HepG2 (cell line): ENCODE measurements at regions not wholly inside any gene's neighbourhood (a gene's known extent, or its start where the extent isn't known, plus 50 kb on each side); places are given as distances from the start of the nearest gene placed in this dataset.

Experiments
- ATAC-seq: fragments of 200-7000 bp; cut with Tn5 transposase; 3 replicates; pipeline ENCODE4 v1.9.1; 2020; ENCODE audit warnings: mild to moderate bottlenecking, moderate library complexity
- BruUV-seq: library from RNA; stranded (reverse); fragments of 400-500 nt; replicated peaks from 2 replicates; lab custom pipeline; 2021; lab: Mats Ljungman, UMichigan
- CTCF ChIA-PET: fragments of 300-600 bp; formaldehyde crosslinking; extraction: SDS; loops from one replicate; lab custom pipeline; 2021; ENCODE audit warnings: low total read pairs, inconsistent platforms, low intra/inter-chr PET ratio; lab: Yijun Ruan, JAX
- POLR2A ChIA-PET: fragments of 350-600 bp; sonication (Branson Sonifier 250); formaldehyde crosslinking; loops from one replicate; lab custom pipeline; 2020; ENCODE audit warnings: antibody characterized with exemption, inconsistent platforms; lab: Yijun Ruan, JAX
- DNase-seq: peaks from one replicate; pipeline ENCODE4 v3.0.0-alpha.2; 2015; ENCODE audit warnings: low spot score
- FAIRE-seq: peaks from 3 replicates; lab custom pipeline; 2011; peaks lifted over from hg19 to GRCh38; lab: Jason Lieb, UNC
- H2AFZ ChIP-seq: one replicate; pipeline ENCODE4 v1.6.1; 2011; ENCODE audit warnings: low read length, inconsistent platforms
- H3K27ac ChIP-seq: fragments of 300-600 bp; 3 replicates; pipeline ENCODE4 v1.8.0; 2011; ENCODE audit warnings: mixed run types, mild to moderate bottlenecking, mixed read lengths, low read length, inconsistent platforms; ENCODE audit not compliant: insufficient read depth; ENCODE audit errors: extremely low read length
- H3K27me3 ChIP-seq, 2 experiments: fragments of 200-600 bp in 1 of 2; 2 replicates in 1 of 2; 3 replicates in 1 of 2; pipeline versions ENCODE4 v1.6.0 to v1.8.0; 2011; ENCODE audit warnings: low read length in 2 of 2, mild to moderate bottlenecking in 2 of 2, moderate library complexity in 2 of 2, inconsistent platforms in 1 of 2; ENCODE audit not compliant: insufficient read depth in 2 of 2, control insufficient read depth in 1 of 2
- H3K36me3 ChIP-seq, 2 experiments: fragments of 200-600 bp in 1 of 2; replicated peaks in 1 of 2; 2 replicates in 1 of 2; 3 replicates in 1 of 2; pipeline versions ENCODE4 v1.5.1 to v1.8.0; 2011; ENCODE audit warnings: low read length in 2 of 2, inconsistent platforms in 1 of 2; ENCODE audit not compliant: insufficient read depth in 2 of 2, control insufficient read depth in 1 of 2
- H3K4me1 ChIP-seq: 2 replicates; pipeline ENCODE4 v1.5.1; 2012; ENCODE audit warnings: low read length, inconsistent platforms; ENCODE audit not compliant: insufficient read depth
- H3K4me2 ChIP-seq: 2 replicates; pipeline ENCODE4 v1.6.0; 2011; ENCODE audit warnings: low read depth, low read length, inconsistent platforms
- H3K4me3 ChIP-seq, 3 experiments: fragments of 200-600 bp in 1 of 3; sonication (generic), shearing (Covaris generic) in 1 of 3; replicated peaks in 1 of 3; 2 replicates each; pipeline ENCODE4 v1.5.1; 2011 to 2016; ENCODE audit warnings: low read length in 3 of 3, inconsistent platforms in 2 of 3, low read depth in 2 of 3, mild to moderate bottlenecking in 2 of 3, control low read depth in 1 of 3, mixed read lengths in 1 of 3; ENCODE audit not compliant: insufficient read depth in 1 of 3
- H3K79me2 ChIP-seq: one replicate; pipeline ENCODE4 v1.6.1; 2011; ENCODE audit warnings: low read length, inconsistent platforms; ENCODE audit not compliant: insufficient read depth
- H3K9ac ChIP-seq: 2 replicates; pipeline ENCODE4 v1.6.0; 2011; ENCODE audit warnings: mild to moderate bottlenecking, low read depth, low read length, inconsistent platforms; ENCODE audit not compliant: insufficient read depth
- H3K9me3 ChIP-seq: 2 replicates; pipeline ENCODE4 v1.5.1; 2012; ENCODE audit warnings: mild to moderate bottlenecking, low read length
- H4K20me1 ChIP-seq: 2 replicates; pipeline ENCODE4 v1.6.0; 2011; ENCODE audit warnings: inconsistent platforms, mild to moderate bottlenecking, low read length, moderate library complexity; ENCODE audit not compliant: insufficient read depth
- ATRX ChIP-seq: sonication (generic); formaldehyde crosslinking; IDR thresholded peaks from 2 replicates; pipeline ENCODE4 v1.4.0; 2020; ENCODE audit warnings: missing genetic modification reagents, borderline replicate concordance
- FOXO1 ChIP-seq: sonication (generic); formaldehyde crosslinking; IDR thresholded peaks from 2 replicates; pipeline ENCODE4 v1.4.0; 2020; ENCODE audit warnings: missing genetic modification reagents
- NBN ChIP-seq: fragments of 450-650 bp; conservative IDR thresholded peaks from 2 replicates; pipeline ENCODE4 v1.6.1; 2017
- NR1H2 ChIP-seq: sonication (generic); formaldehyde crosslinking; IDR thresholded peaks from 2 replicates; pipeline ENCODE4 v1.8.1; 2022; ENCODE audit warnings: low read depth, missing genetic modification reagents, borderline replicate concordance
- SMAD1 ChIP-seq: sonication (generic); formaldehyde crosslinking; IDR thresholded peaks from 2 replicates; pipeline ENCODE4 v1.4.0; 2020; ENCODE audit warnings: missing genetic modification reagents, low read depth, mild to moderate bottlenecking, borderline replicate concordance
- SRSF4 ChIP-seq: fragments of 200-400 bp; formaldehyde crosslinking; IDR thresholded peaks from one replicate; pipeline ENCODE4 v1.6.1; 2018; ENCODE audit warnings: mild to moderate bottlenecking, low read depth, low read length, moderate library complexity; ENCODE audit not compliant: poor library complexity, severe bottlenecking
- ZC3H4 ChIP-seq: sonication (generic); formaldehyde crosslinking; IDR thresholded peaks from 2 replicates; pipeline ENCODE4 v1.4.0; 2020; ENCODE audit warnings: missing genetic modification reagents, borderline replicate concordance
- ZNF235 ChIP-seq: sonication (generic); formaldehyde crosslinking; IDR thresholded peaks from 2 replicates; pipeline ENCODE4 v1.8.1; 2023; ENCODE audit warnings: mild to moderate bottlenecking, missing genetic modification reagents, borderline replicate concordance
- ZNF713 ChIP-seq: sonication (generic); formaldehyde crosslinking; IDR thresholded peaks from 2 replicates; pipeline ENCODE4 v1.4.0; 2020; ENCODE audit warnings: mild to moderate bottlenecking, missing genetic modification reagents
- WGBS: methylation state at CpG from one replicate; pipeline ENCODE4 v1.1.6; 2017; ENCODE audit warnings: low lambda C conversion rate; 5-methylcytosine and 5-hydroxymethylcytosine counted together
- in situ Hi-C: cut with HindIII; loops from 2 replicates; pipeline ENCODE4 v1.10.0; 2017; ENCODE audit warnings: low pct_unique_long_range_greater_than_20kb; ENCODE audit not compliant: extremely low pct_ligation_motif_present
- intact Hi-C: fragments of 100-400 bp; cut with micrococcal nuclease; formaldehyde crosslinking; loops from one replicate; pipeline ENCODE4 v1.10.0; 2022; ENCODE audit not compliant: unreplicated experiment
- TF ChIP-seq, protein P1 (sequence below), 2 experiments: sonication (generic) in 1 of 2; formaldehyde crosslinking in 1 of 2; IDR thresholded peaks; 2 replicates each; pipeline versions ENCODE4 v1.4.0 to v1.6.1; 2016 to 2020; ENCODE audit warnings: borderline replicate concordance in 1 of 2, low read depth in 1 of 2, mild to moderate bottlenecking in 1 of 2, missing genetic modification reagents in 1 of 2
- TF ChIP-seq, protein P2 (sequence below): sonication (generic); formaldehyde crosslinking; IDR thresholded peaks from 2 replicates; pipeline ENCODE4 v1.4.0; 2020; ENCODE audit warnings: missing genetic modification reagents
- TF ChIP-seq, protein P3 (sequence below): IDR thresholded peaks from 2 replicates; pipeline ENCODE4 v1.6.1; 2016; ENCODE audit warnings: missing compliant biosample characterization, missing genetic modification reagents, borderline replicate concordance

DNA sequence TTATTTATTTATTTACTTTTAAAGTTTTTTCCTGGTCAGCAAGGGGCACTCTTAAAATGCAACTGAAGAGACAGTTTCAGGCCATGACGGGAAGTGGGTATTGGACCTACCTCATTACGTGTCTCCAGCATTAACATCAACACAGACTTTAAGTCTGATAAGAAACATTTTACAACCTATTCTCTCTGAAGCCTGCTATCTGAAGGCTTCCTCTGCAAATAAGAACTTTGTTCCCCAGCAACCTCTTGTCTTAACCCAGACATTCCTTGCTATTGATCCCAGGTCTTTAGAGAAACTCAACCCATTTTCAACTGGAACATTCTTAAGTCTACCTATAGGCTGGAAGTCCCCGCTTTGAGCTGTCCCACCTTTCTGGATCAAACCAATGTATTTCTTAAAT, 258.3 kb upstream of the TMPRSS15 start (continued):
- TF ChIP-seq, protein P1, sequence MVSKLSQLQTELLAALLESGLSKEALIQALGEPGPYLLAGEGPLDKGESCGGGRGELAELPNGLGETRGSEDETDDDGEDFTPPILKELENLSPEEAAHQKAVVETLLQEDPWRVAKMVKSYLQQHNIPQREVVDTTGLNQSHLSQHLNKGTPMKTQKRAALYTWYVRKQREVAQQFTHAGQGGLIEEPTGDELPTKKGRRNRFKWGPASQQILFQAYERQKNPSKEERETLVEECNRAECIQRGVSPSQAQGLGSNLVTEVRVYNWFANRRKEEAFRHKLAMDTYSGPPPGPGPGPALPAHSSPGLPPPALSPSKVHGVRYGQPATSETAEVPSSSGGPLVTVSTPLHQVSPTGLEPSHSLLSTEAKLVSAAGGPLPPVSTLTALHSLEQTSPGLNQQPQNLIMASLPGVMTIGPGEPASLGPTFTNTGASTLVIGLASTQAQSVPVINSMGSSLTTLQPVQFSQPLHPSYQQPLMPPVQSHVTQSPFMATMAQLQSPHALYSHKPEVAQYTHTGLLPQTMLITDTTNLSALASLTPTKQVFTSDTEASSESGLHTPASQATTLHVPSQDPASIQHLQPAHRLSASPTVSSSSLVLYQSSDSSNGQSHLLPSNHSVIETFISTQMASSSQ (IDR thresholded peaks at IDR 0.05; ENCODE audit: low read depth) = no peak
- TF ChIP-seq, protein P1 (CRISPR knock-in tag; IDR thresholded peaks at IDR 0.05; ENCODE audit: borderline replicate concordance) = no peak

DNA sequence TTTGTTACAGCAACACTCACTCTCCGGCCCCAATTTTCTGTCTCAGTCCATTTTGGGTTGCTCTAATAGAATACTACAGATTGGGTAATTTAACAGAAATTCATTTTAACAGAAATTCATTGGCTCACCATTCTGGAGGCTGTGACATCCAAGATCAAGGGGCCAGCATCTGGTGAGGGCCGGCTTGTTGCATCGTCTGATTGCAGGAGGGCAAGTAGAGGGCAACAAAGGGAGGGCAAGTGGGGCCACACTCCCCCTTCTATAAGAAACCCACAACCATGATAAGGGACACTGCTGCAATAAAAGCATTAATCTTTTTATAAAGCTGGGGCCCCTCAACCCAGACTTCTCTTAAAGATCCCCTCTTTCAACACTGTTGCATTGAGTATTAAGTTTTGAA, 260.1 kb upstream of the TMPRSS15 start:
- no TSS peak for BruUV-seq
- no peaks in the 10 kb centered on the region for H3K27me3 ChIP-seq
- H3K9me3 ChIP-seq = peaks cover 89% of the 10 kb centered on the region
- in situ Hi-C loops (no loop called here), intact Hi-C loops (no loop called here)
- no peak overlapping the region for H2AFZ ChIP-seq
- no peaks in the 10 kb centered on the region for H3K4me1 ChIP-seq
- H3K36me3 ChIP-seq = no peaks in the 10 kb centered on the region
- CTCF ChIA-PET = no interaction called here
- DNase-seq (no peak), ATAC-seq (no peak), FAIRE-seq (no peak)
- no peak overlapping the region for H3K4me2 ChIP-seq
- H3K79me2 ChIP-seq = no peaks in the 10 kb centered on the region
- no peak overlapping the region for H3K27ac ChIP-seq
- H3K4me3 ChIP-seq = no peak overlapping the region
- TF ChIP-seq ZC3H4 (no peak), ZNF713 (CRISPR knock-in tag) (no peak), SRSF4 (no peak), NBN (no peak), NR1H2 (CRISPR knock-in tag) (no peak), FOXO1 (CRISPR knock-in tag) (no peak), SMAD1 (CRISPR knock-in tag) (no peak), ATRX (no peak), ZNF235 (CRISPR knock-in tag) (no peak)
- TF ChIP-seq, protein P2, sequence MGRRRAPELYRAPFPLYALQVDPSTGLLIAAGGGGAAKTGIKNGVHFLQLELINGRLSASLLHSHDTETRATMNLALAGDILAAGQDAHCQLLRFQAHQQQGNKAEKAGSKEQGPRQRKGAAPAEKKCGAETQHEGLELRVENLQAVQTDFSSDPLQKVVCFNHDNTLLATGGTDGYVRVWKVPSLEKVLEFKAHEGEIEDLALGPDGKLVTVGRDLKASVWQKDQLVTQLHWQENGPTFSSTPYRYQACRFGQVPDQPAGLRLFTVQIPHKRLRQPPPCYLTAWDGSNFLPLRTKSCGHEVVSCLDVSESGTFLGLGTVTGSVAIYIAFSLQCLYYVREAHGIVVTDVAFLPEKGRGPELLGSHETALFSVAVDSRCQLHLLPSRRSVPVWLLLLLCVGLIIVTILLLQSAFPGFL (CRISPR knock-in tag) = no peak
- TF ChIP-seq, protein P3, sequence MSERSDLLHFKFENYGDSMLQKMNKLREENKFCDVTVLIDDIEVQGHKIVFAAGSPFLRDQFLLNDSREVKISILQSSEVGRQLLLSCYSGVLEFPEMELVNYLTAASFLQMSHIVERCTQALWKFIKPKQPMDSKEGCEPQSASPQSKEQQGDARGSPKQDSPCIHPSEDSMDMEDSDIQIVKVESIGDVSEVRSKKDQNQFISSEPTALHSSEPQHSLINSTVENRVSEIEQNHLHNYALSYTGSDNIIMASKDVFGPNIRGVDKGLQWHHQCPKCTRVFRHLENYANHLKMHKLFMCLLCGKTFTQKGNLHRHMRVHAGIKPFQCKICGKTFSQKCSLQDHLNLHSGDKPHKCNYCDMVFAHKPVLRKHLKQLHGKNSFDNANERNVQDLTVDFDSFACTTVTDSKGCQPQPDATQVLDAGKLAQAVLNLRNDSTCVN = no peak
- POLR2A ChIA-PET = no interaction called here
- WGBS = 4% methylated on average over 3 of the region's 3 CpGs
- H4K20me1 ChIP-seq = no peaks in the 10 kb centered on the region
- no peak overlapping the region for H3K9ac ChIP-seq
